Muscle layer of duodenum (tissue), 2 donors: ENCODE measurements at regions not wholly inside any gene's neighbourhood (a gene's known extent, or its start where the extent isn't known, plus 50 kb on each side); places are given as distances from the start of the nearest gene placed in this dataset.
A peak's percentile ranks its signal among the peaks of the same experiment; 100 is the strongest.
"Not testable (repeated sequence)": the region's sequence is repeated elsewhere in the genome, so short reads cannot be mapped to it uniquely, and the experiment has no call there.

Experiments
- H3K27ac ChIP-seq: one replicate; pipeline ENCODE4 v1.7.0; 2013; ENCODE audit warnings: mild to moderate bottlenecking, low read length
- H3K27me3 ChIP-seq: one replicate; pipeline ENCODE4 v1.7.0; 2013; ENCODE audit warnings: low read depth, mild to moderate bottlenecking, control low read depth, low read length
- H3K36me3 ChIP-seq, 2 donors: one replicate each; pipeline ENCODE4 v1.7.0; 2013; ENCODE audit warnings: low read length in 2 of 2, control low read depth in 1 of 2, mild to moderate bottlenecking in 1 of 2; ENCODE audit not compliant: insufficient read depth in 2 of 2, control insufficient read depth in 1 of 2
- H3K4me1 ChIP-seq, 2 donors: one replicate each; pipeline ENCODE4 v1.7.0; 2013; ENCODE audit warnings: low read length in 2 of 2, mild to moderate bottlenecking in 2 of 2, control low read depth in 1 of 2, moderate library complexity in 1 of 2; ENCODE audit not compliant: insufficient read depth in 2 of 2, control insufficient read depth in 1 of 2
- H3K4me3 ChIP-seq, 2 donors: one replicate each; pipeline ENCODE4 v1.7.0; 2013; ENCODE audit warnings: low read length in 2 of 2, low read depth in 1 of 2, mild to moderate bottlenecking in 1 of 2
- H3K9me3 ChIP-seq, 2 donors: one replicate each; pipeline ENCODE4 v1.7.0; 2013; ENCODE audit warnings: low read length in 2 of 2, control low read depth in 1 of 2, mild to moderate bottlenecking in 1 of 2; ENCODE audit not compliant: control insufficient read depth in 1 of 2
- donor health status: healthy.

GRCh38 chr20:30675988-30676564 lies 581.4 kb upstream of the DEFB115 start:
- not testable (repeated sequence) for H3K27me3 ChIP-seq, H3K36me3 ChIP-seq, H3K9me3 ChIP-seq, H3K4me1 ChIP-seq, H3K27ac ChIP-seq, H3K4me3 ChIP-seq

- H3K36me3 ChIP-seq, H3K4me1 ChIP-seq, H3K4me3 ChIP-seq, H3K9me3 ChIP-seq, H3K27ac ChIP-seq, H3K27me3 ChIP-seq: not testable (repeated sequence)
Measured at GRCh38 chr20:30682236-30682635, 575.2 kb upstream of the DEFB115 start.

DNA sequence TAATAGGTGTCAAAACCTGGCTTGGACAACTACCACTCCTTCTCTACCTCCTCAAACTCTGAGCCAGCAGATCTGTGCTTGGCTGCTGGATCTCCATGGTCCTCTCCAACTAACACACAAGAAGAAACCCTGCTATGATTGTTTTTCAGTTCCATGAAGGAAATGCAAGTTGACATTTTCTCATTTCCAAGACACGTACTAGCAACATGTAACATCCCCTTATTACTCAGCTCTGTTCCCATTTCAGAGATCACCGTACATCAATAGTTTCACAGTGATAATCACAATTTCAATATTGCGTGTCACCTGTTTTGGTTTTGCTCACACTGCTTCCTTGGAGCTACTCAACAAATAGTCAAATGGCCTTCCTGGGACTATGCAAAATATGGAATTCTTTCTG lies 544.6 kb upstream of the DEFB115 start:
- H3K4me1 ChIP-seq, H3K27ac ChIP-seq, H3K27me3 ChIP-seq, H3K4me3 ChIP-seq, H3K9me3 ChIP-seq, H3K36me3 ChIP-seq: not testable (repeated sequence)

GRCh38 chr20:30719415-30720199 lies 537.9 kb upstream of the DEFB115 start:
- not testable (repeated sequence) for H3K9me3 ChIP-seq, H3K4me1 ChIP-seq, H3K27me3 ChIP-seq, H3K27ac ChIP-seq, H3K4me3 ChIP-seq, H3K36me3 ChIP-seq

DNA sequence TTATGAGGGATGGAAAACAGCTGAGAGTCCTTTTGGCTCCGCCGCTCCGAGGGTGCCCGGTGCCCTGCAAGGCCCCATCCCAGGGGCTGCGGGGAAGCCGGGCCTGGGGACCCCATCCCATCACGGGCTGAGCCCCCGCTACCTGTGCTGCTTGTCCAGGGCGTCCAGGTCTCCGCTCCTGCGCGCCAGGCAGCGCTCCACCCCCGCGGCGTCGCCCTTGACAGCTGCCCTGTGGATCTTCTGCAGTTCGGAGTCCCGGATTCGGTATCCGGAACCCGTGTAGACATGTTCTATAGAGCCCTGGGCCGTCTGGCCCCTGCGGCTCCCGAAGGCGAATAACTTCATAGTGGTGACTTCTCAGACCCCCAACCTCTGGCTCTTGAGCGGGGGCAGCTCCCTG lies 534.0 kb upstream of the DEFB115 start:
- not testable (repeated sequence) for H3K4me1 ChIP-seq, H3K9me3 ChIP-seq, H3K36me3 ChIP-seq, H3K27me3 ChIP-seq, H3K27ac ChIP-seq
- peak overlapping the region in 1 of 2 donors; percentile 52 for H3K4me3 ChIP-seq

- not testable (repeated sequence) for H3K9me3 ChIP-seq, H3K36me3 ChIP-seq, H3K4me1 ChIP-seq, H3K27ac ChIP-seq, H3K27me3 ChIP-seq
- H3K4me3 ChIP-seq: peak overlapping the region; percentile 21 to 52
Measured at GRCh38 chr20:30723934-30724687, 533.4 kb upstream of the DEFB115 start.

DNA sequence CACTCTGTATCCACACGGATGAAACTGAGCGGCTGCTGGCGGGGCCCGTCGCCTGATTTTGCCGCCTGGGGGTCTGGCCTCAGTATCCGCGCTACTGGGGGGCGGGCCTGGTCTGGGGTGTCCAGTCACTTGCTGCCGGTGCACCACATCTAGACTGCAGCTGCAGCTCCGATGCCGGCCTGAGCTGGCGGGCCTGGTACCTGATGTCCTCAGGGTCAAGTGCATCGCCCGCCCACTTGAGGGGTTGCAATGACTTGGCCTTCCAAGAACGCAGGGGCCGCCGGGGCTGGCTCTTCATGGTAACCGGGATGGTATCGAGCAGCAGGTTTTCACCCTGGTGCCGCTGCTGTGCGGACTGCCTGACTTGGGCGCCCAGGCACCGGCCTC lies 532.8 kb upstream of the DEFB115 start:
- not testable (repeated sequence) for H3K27me3 ChIP-seq, H3K27ac ChIP-seq, H3K36me3 ChIP-seq, H3K9me3 ChIP-seq, H3K4me1 ChIP-seq
- H3K4me3 ChIP-seq: peak overlapping the region in 1 of 2 donors; percentile 52

GRCh38 chr20:30725188-30725587 lies 532.3 kb upstream of the DEFB115 start:
- H3K27ac ChIP-seq, H3K4me3 ChIP-seq, H3K9me3 ChIP-seq, H3K27me3 ChIP-seq, H3K36me3 ChIP-seq, H3K4me1 ChIP-seq: not testable (repeated sequence)

- H3K9me3 ChIP-seq, H3K4me1 ChIP-seq, H3K36me3 ChIP-seq, H3K4me3 ChIP-seq, H3K27me3 ChIP-seq, H3K27ac ChIP-seq: not testable (repeated sequence)
Measured at GRCh38 chr20:30728271-30728885, 529.1 kb upstream of the DEFB115 start.
